Limb (tissue), 2 donors: ENCODE measurements at regions not wholly inside any gene's neighbourhood (a gene's known extent, or its start where the extent isn't known, plus 50 kb on each side); places are given as distances from the start of the nearest gene placed in this dataset.
A peak's percentile ranks its signal among the peaks of the same experiment; 100 is the strongest.

Experiments
- DNase-seq, 2 donors: peaks; one replicate each; pipeline ENCODE4 v3.0.0-alpha.2; 2016; ENCODE audit errors: extremely low spot score in 2 of 2

DNA sequence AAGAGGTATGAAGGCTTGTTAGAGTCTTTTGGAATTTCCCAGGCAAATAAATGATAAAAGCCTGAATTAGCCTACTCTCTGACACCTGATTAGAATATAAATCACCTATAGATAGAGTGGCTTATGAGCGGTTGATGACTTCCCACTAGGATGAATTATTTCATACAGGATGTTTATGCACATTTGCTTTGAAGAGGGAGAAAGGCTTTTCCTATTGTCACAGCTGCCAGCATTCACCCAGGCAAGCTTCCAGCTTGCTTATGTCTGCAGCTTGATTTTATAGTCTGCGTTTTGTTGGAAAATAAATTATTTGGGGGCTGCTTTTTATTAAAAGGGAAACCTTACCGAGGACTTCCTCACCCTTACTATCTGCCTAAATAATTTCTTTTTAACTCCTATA is 51.3 kb upstream of the EIF2S2 start:
- peak in 1 of 2 donors; percentile 44 for DNase-seq

DNA sequence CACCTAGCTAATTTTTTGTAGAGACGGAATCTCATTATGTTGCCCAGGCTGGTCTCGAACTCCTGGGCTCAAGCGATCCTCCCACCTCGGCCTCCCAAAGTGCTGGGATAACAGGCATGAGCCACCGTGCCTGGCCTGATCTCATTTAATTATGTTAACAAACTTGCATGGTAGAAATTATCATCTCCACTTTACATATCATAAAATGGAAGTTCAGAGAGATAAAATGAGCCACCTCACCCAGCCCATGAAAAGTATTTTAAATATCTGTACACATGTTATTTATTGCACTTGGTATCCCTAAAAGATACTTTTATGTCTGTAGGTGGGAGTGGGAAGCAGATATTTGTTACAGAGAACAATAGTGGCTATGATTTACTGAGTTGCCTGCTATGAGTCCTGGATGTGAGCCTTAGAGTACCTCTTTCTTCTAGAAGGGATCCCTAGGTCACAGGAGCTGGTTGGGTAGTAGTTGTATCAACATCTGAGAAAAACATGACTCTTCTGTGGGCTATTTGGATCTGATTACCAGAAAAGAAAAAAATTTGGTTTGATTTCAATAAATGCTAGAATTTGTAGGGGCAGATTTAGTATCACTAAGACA is 52.4 kb upstream of the EIF2S2 start:
- no peak for DNase-seq

DNA sequence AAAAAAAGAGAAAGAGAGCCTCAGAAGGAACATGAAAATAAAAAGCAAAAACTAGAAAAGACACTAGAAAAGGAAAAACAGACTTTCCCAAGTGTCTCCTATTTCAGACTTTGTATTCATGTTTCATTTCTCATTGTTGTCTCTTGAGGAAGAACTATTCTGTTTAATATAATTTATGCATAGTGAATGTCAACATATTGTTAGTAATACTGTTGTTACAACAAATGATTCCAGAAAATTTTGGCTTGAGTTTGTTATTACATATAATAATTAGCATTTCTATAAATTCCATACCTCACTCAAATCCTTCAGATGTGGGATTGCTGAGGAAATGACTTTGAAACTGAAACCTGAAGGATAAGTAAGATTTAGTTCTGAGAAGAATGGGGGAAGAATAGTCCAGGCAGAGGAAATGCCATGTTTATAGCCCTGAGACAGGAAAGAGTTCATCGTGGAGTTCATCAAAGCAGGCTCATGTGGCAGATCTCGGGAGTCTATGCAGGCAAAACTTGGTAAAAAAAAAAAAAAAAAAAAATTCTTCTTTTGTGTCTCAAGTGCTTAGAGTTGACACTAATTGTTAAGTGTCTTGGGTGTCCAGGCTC is 53.1 kb upstream of the EIF2S2 start:
- no peak for DNase-seq

DNA sequence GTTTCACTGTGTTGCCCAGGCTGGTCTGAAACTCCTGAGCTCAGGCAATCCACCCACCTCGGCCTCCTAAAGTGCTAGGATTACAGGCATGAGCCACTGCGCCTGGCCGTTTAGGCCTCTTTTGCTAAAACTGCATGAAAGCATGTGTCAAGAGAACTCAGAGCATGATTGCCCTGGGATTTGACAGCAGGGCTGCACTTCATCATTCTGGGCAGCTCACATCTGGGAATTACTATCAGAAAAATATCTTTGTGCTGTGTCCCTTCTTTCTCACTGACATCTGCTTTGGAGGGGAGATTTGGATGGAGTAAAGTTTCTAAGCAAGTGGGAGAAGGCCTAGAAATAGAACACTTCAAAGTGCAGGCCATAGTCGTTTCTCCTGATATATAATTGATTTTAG is 59.6 kb upstream of the EIF2S2 start:
- no peak for DNase-seq

GRCh38 chr20:34172926-34173325 is 60.9 kb upstream of the EIF2S2 start:
- DNase-seq: no peak

GRCh38 chr20:34175079-34175478 is 63.0 kb upstream of the EIF2S2 start:
- DNase-seq: no peak

DNA sequence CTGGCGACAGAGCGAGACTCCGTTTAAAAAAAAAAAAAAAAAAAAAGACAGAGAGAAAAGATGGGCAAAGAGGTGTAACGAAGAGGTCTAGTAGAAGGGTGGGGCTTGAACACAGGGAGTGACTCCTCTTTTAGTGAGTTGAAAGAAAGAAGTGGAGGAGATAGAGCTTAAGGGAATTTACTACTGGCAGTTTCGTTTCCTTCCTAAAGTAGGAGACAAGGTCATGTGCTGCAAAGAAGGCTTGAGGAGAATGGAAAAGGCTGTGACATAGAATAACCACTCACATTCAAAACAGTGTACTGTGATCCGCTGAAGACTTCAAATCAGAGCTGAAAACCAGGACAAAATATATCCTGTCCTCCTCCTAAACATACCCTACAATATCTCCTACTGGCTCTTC is 63.8 kb upstream of the EIF2S2 start:
- DNase-seq: no peak

DNA sequence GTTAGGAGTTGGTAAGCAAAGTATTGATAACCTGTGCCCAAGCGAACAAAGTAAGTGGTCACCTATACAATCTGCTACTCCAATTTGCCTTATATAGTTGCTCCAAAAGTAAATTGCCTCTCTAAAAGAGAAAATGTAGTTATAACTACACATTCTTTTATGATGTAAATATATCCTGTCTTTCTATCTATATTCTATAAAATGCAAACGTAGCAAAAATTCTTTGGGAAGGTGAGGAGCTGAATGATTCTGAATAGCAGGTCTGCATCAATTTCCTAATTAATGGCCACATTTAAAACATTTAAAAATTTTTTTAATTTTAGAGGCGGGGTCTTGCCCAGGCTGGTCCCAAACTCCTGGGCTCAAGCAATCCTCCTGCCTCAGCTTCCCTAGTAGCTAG is 64.2 kb upstream of the ASIP start:
- DNase-seq: no peak

DNA sequence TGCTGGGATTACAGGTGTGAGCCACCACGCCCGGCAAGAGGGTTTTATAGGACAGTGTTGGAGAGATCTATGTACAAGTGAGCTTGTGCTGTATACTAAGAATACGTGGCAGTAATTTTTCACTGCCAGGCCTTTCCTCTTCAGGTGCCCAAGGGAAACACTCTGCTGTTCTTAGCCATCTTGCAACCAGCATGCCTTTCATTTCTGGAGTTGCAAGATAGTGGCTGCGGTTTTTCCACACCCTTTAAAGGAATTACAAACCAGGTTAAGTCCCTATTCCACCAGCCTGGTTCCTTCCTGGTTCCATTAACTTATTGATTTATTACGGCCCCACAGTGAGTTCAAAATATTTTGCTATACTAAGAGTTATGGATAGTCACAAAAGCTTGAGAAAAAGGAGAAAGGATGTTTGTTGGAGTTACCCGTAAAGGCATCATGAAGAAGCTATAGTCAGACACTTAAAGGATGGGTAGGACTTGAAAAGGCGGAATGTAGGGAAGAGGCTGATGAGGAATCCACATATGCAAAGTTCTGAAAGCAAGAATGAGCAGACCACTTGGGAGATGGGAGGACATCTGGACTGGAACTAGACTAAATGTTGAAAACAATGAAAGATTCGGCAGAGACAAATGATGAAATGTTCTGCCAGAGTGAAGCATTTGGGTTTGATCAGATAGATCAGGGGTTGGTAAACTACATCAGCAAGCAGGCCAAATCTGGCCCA is 61.4 kb upstream of the ASIP start:
- no peak for DNase-seq

DNA sequence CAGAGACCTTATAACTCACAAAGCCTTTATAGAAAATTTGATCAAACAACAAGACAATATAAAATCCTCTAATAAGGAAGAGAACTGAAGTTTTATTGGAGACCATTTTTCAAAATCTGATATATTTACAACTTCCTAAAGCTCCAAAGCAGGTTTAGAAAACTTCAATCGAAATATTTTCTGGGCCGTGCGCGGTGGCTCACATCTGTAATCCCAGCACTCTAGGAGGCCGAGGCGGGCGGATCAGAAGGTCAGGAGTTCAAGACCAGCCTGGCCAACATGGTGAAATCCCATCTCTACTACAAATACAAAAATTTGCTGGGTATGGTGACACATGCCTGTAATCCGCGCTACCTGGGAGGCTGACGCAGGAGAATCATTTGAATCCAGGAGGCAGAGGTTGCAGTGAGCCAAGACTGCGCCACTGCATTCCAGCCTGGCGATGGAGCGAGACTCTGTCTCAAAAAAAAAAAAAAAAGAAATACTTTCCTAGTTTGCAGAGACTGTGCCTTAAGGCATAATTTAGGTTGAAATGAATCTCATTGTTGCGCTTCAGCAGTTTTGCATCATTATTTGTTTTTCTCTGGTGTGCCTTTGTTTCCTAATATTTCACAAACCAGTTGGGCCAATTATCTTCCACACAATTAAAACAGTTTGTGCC is 60.6 kb upstream of the ASIP start:
- DNase-seq: no peak

- DNase-seq: no peak
These were observed 59.7 kb upstream of the ASIP start for GRCh38 chr20:34181484-34181883.

- no peak for DNase-seq
These were observed 55.2 kb upstream of the ASIP start for GRCh38 chr20:34185766-34186620.

GRCh38 chr20:34189572-34190163 is 51.6 kb upstream of the ASIP start:
- DNase-seq: no peak

DNA sequence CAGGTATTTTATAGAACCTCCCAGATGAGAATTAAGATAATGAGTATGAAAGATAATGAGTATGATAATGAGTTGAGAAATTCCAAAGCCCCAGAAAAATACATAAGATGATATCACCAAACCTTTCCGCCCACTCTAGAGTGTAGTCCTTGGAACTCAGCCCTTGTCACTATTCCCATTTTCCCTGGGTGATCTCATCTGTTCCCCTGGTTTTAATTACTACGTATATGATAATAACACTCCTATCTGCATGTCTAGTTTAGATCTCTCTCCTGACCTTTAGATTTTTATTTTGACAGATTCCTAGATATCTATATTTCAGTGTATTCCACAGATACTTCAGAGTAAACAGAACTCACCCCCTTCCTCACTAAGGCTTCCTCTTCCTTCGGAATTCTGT is 51.0 kb upstream of the ASIP start:
- DNase-seq: no peak

- peak; percentile 75 to 81 for DNase-seq
These were observed 50.5 kb upstream of the ASIP start for GRCh38 chr20:34190679-34191090.
